HG03139 (cell line): ENCODE measurements at regions not wholly inside any gene's neighbourhood (a gene's known extent, or its start where the extent isn't known, plus 50 kb on each side); places are given as distances from the start of the nearest gene placed in this dataset.

Experiments
- ATAC-seq: cut with Tn5 transposase; IDR thresholded peaks from one replicate; pipeline ENCODE4 v1.9.1; 2021; ENCODE audit not compliant: unreplicated experiment

GRCh38 chr6:141594874-141595273, 537.9 kb upstream of the GJE1 start:
- no peak for ATAC-seq

DNA sequence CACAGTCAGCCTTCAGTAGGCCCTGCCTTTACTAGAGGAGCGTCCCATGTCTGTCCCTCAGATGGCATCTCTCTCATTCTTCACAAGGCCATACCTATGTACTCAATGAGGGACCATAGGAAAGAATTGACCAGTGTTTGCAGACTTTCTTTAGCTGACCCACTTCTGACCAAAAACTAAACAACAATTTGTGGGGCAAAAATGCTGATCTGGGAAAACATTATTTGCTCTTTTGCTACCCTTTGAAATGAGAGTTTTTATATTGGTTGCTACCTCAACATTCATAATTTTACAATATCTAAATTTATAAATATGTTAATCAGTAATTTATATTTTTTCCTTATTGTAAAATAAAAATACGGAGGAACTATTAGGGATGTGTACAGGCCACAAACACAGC, 539.4 kb upstream of the GJE1 start:
- ATAC-seq = no peak

DNA sequence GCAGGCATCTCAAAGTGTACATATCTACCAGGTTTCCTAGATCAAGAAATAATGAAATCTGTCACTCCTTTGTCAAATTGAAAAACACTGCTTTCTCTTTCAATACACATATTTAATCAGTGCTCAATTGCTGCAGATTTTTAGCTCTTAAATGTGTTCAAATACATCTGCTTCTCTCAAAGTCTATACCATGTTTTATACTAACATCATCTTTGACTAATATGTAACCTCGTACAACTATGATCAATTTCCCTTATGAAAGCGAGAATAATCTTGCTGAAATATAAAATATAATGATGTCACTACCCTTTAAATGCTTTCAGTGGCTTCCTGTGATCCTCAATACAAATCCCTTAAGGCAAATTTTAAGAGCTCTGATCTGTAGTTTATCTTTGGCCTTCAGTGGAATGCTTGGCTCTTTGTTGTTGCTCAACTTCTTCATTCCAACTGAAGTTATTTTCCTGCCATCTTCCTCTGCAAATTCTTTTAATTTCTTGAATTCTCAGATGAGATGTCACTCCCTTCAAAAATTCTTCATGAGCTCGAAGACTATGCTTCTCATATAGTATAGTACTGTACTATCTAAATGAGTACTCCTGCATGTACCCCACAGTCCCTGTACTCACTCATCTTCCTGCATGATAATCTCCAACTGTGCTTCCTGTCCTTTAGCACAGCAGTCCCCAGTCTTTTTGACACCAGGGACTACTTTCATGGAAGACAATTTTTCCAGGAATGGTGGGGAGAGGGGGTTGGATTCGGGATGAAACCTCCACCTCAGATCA, 545.1 kb upstream of the GJE1 start:
- ATAC-seq = no peak

- no peak for ATAC-seq
Measured at GRCh38 chr6:141580988-141581552, 551.7 kb upstream of the GJE1 start.

DNA sequence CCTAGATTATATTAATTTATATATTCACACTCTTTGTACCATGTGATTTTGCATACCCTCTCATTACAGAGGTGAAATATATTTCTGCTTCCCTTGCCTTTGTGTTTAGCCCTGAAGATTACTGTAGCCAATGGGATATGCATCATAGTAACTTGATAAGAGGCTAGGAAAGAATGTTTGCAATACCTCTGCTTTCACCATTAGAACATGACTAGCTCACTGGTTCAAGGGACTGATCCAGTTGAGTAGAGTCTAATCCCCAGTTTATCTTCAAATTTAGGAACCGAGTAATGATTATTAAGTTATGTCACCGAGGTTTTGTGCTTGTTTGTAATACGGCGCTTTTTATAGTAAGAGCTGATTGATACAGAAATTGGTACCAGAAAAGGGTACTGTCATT, 552.6 kb upstream of the GJE1 start:
- ATAC-seq = no peak

DNA sequence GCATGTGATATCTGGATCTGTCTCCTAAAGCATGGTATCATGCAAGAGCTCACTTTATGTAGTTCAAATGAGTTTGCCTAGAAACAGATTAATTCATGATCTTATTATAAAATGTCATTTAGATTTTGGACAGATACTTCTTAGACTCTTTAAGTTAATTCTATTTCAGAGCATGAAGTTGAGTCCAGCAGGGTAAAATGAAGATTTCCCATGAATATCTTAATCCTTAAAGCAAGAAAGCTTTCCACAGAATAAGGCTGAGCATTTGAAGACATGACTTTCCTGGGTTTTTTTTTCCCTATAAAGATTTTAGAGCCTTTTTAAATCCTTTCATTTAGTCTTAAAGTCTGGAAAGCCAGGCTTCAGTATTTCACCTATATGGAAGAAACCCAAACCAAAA, 556.0 kb upstream of the GJE1 start:
- ATAC-seq = no peak

GRCh38 chr6:141562851-141563763, 569.6 kb upstream of the GJE1 start:
- peak; percentile 86 for ATAC-seq

DNA sequence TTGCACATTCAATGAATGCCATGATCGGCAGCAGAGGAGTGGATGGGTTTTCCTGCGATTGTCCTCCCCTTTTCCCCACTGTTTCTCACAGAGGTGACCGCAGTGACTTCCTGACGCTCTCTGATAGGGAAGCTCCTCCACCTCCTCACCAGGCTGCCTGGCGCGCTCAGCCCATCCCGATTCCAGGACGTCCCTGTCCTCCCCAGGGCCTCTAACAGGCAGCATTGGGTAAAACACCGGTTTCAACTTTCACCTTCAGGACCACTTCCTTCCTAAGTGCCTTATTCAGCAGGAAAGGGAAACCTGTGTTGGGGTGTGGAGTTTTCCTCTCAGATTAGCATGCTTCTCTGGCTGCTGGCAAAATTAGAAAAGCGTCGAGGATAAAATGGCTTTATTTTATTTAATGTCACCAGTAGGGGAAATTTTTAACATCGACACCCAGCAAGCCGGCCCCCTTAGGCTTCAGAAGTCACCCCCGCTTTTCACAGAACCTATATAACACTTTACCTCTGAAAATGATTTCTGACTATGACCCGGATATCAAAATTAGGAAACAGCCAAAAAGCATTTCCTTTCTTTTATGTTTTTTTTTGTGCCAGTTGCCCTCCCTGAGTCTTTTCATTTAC, 570.4 kb upstream of the GJE1 start:
- peak; percentile 34 for ATAC-seq

GRCh38 chr6:141561154-141561553, 571.6 kb upstream of the GJE1 start:
- no peak for ATAC-seq

DNA sequence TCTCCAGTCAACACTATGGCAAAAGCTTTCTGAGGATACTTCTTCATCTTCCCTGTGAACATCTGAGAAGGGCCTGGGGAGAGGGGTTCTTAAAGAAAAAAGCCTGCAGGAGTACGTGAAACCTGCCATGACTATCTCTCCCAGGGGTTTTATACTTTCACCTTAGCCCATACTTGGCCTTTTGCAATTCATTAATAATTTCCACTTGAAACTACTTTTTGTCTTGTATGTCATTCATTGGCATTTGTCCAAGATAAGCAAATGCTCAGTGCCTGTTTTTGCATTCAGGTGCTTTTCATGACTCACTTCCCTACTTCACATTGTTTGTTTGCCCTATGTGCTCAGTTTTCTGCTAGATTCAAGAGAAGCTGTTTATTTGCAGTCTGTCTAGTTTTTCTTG, 580.3 kb upstream of the GJE1 start:
- peak; percentile 79 for ATAC-seq

- no peak for ATAC-seq
Measured at GRCh38 chr6:141552031-141552430, 580.7 kb upstream of the GJE1 start.

DNA sequence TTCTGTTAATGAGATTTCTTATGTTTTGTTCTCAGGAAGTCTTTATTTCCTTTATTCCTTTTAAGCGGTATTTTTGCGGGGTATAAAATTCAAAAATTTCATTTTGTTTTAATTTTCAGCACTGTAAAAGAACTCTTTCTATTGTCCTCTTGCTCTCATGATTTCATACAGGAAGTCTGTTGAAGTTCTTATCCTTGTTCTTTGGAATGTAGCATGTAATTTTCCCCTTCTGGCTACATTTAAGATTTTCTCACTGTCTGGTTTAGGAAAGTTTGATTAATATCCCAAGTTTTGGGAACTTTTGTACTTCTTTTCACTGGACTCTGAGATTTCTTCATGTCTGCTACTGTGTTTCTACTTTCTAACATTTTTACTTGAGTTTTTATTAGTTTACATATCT, 581.4 kb upstream of the GJE1 start:
- no peak for ATAC-seq

- ATAC-seq = no peak
Measured at GRCh38 chr6:141550471-141550870, 582.3 kb upstream of the GJE1 start.

GRCh38 chr6:141548966-141549365, 583.8 kb upstream of the GJE1 start:
- ATAC-seq = no peak

DNA sequence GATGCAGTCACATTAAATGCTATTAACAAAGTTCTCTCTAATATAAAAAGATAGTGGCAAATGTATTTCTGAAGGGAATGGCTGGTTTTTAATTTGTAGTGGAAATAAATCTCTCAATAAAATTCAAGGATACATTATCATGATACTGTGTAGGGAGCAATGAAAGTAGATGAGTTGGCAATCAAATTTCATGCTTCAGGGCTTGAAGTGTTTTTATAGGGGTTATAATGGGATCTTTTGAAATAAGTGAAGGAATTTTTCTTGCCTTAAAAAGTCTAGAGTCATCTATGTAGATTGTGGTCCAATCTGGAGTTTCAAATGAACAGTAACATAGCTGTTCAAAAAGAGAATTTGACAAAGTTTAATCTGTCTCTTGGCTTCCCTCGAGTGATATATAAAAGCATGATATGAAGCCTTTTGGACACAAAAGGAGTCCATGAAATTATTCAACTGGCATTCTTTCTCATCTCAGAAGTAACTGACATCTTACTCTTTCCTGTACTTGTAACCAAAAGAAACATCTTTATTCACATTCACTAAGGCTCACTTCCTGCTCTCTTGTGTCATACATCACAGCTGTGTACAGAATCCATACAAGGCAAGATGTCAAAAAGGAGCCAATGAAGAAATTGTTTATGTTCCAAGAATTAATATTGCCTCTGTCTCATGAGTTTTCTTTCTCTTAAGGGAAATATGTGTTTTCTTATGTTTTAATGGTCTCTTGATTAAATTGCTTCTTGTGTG, 591.0 kb upstream of the GJE1 start:
- no peak for ATAC-seq

DNA sequence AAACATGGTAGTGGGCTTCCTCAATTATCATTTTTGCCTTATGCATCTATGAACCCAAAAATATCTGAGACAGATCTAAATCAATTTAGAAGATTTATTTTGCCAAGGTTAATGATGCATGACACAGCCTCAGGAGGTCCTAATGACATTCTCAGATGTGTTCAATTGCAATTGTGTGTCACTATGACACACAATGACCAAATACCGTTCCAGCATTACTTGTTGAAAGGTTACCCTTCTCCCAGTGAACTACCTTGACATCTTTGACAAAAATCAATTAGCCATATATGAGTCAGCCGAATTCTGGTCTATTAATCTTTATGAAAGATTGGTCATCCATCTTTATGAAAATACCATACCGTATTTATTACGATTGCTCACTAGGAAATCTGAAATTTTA, 592.5 kb upstream of the GJE1 start:
- no peak for ATAC-seq

DNA sequence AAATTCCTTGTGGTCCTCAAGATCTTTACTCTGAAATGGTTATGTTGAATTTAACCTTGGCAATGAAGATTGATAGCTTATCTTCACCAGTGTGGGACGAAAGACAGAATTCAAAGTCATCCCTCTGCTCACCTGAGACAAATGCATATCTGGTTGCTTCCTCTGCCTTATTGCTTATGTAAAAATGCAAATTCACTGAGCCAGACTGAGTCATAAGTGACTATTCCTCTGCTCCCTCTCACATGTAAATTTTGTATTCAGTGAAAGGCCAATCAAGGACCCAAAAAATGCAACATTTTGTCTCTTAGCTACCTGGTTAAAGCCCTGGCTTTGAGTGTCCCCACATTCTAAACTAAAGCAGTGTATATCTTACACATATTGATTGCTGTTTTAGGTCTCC, 593.1 kb upstream of the GJE1 start:
- ATAC-seq = no peak

- no peak for ATAC-seq
Measured at GRCh38 chr6:141532211-141532610, 600.5 kb upstream of the GJE1 start.

DNA sequence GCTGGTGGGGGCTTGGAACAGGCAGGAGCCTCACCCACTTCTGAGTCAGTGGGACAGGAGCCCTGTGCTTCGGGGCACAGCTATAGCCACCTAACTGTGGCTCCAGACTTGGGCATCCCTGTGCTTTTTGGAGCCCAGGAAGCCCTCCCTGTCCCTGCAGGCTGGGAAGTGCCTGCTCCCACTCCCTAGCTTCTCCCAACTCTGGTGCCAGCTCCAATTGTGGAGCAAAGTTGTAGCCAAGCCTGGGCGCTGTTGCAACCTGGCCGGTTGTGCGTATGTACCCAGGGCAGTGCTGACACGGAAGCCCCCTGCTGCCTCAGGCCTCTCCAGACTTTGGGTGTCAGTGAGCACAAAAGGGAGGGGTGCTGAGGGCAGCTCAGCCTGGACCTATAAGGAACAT, 601.7 kb upstream of the GJE1 start:
- no peak for ATAC-seq

GRCh38 chr6:141528596-141528995, 604.1 kb upstream of the GJE1 start:
- no peak for ATAC-seq

- no peak for ATAC-seq
Measured at GRCh38 chr6:141526985-141527384, 605.7 kb upstream of the GJE1 start.
